Epithelial cell of proximal tubule (primary cell): ENCODE measurements at regions not wholly inside any gene's neighbourhood (a gene's known extent, or its start where the extent isn't known, plus 50 kb on each side); places are given as distances from the start of the nearest gene placed in this dataset.

Experiments used
- DNase-seq: peaks from one replicate; pipeline ENCODE4 v3.0.0-alpha.2; 2011; ENCODE audit warnings: low read depth
- H3K4me3 ChIP-seq: 2 replicates; pipeline ENCODE4 v1.5.1; 2011; ENCODE audit warnings: low read depth, mild to moderate bottlenecking, low read length
- CTCF ChIP-seq: conservative IDR thresholded peaks from 2 replicates; pipeline ENCODE4 v1.5.1; 2012; ENCODE audit warnings: low read depth, mild to moderate bottlenecking, low read length

GRCh38 chr4:173924561-173924960, 358.9 kb downstream of the FBXO8 start:
- TF ChIP-seq CTCF = no peak
- DNase-seq = no peak
- no peak overlapping the region for H3K4me3 ChIP-seq

DNA sequence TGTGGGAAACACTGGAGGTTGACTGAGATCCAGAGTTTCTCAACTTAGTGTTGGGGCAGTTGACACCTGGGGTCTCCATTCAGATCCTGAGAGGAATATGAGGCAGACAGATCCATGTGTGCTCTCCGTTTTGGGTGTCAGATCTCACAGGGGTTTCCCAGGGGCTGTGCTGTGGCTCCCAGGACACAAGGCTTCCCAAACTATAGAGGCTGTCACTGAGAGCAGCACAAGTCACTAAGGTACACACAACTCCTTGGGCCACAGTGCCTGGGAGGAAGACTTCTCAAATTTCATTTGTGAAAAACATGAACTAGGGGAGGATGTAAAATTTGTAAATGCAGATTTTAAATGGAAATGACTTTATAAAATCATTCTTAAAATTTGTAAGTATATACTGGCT, 363.6 kb downstream of the FBXO8 start:
- DNase-seq = no peak
- TF ChIP-seq CTCF = no peak
- no peak overlapping the region for H3K4me3 ChIP-seq

GRCh38 chr4:173919196-173919595, 364.3 kb downstream of the FBXO8 start:
- TF ChIP-seq CTCF = no peak
- no peak for DNase-seq
- H3K4me3 ChIP-seq = no peak overlapping the region

DNA sequence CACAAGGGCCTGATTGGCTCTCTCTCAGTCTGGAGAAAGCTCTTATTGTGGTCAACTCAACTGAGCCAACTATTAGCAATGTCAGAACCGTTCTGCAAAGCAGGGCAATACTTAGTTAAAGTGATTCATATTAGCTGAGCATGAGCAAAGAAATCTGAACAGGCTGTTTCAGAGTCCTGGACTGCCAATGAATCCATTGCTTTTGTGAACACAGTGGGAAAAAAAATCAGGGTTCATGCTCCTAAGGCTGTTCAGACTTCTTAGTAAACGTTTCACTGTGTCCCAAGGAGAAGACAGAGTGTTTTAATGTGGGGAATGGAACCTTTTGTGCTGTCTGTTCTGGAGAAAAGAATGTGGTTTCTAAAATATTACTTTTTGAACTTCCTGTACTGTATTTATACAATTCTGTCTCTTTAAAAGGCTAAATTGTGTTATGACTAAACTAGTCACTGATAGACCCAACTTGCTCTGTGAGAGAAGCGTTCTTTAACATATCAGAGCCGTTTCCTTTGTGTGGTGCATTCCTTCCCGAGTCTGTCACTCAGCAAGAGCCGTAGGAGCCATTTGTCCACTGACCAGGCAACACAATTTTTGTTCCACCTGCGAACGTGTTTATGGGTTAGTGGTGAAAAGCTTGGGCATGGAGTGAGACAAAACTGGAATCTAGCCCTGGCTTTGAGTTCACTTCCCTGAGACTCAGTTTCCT, 366.1 kb downstream of the FBXO8 start:
- TF ChIP-seq CTCF = no peak
- no peak for DNase-seq
- H3K4me3 ChIP-seq = no peak overlapping the region

DNA sequence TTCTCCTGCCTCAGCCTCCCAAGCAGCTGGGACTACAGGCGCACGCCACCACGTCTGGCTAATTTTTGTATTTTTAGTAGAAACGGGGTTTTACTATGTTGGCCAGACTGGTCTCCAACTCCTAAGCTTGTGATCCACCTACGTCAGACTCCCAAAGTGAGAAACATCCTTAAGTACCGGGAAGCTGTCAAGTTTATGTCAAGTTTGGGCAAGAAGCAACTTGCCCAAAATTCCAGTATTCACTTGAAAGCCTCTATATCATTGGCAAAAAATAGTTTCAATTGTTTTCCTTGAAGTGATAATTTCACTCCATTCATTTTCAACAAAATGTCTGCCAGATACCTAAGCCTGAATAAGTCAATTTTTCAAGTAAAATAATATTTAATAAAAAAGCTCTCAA, 370.0 kb downstream of the FBXO8 start:
- no peak for DNase-seq

GRCh38 chr4:173912384-173912783, 371.1 kb downstream of the FBXO8 start:
- H3K4me3 ChIP-seq = no peak overlapping the region
- DNase-seq = no peak
- no peak for TF ChIP-seq CTCF

More for the DNA sequence above, 370.0 kb downstream of the FBXO8 start:
- no peak for TF ChIP-seq CTCF
- H3K4me3 ChIP-seq = no peak overlapping the region

- H3K4me3 ChIP-seq = no peak overlapping the region
- DNase-seq = no peak
- no peak for TF ChIP-seq CTCF
Observed at GRCh38 chr4:173910891-173911290, 372.6 kb downstream of the FBXO8 start.
